Liver (tissue), 8 donors: ENCODE measurements at regions not wholly inside any gene's neighbourhood (a gene's known extent, or its start where the extent isn't known, plus 50 kb on each side); places are given as distances from the start of the nearest gene placed in this dataset.

ENCODE experiments used
- DNase-seq: peaks from one replicate; pipeline ENCODE4 v3.0.0-alpha.2; 2017; ENCODE audit warnings: low spot score
- H3K27ac ChIP-seq, 2 donors: one replicate each; pipeline ENCODE4 v1.7.0; 2013; ENCODE audit warnings: inconsistent platforms in 2 of 2, low read length in 2 of 2, control low read depth in 1 of 2, low read depth in 1 of 2, mild to moderate bottlenecking in 1 of 2
- H3K27me3 ChIP-seq, 4 donors: one replicate each; pipeline versions ENCODE4 v1.6.1 to v1.7.0; 2013; ENCODE audit warnings: low read length in 3 of 4, inconsistent platforms in 1 of 4, mild to moderate bottlenecking in 1 of 4, moderate library complexity in 1 of 4; ENCODE audit not compliant: control insufficient read depth in 4 of 4, insufficient read depth in 4 of 4
- H3K36me3 ChIP-seq, 4 donors: one replicate each; pipeline versions ENCODE4 v1.6.1 to v1.7.0; 2013; ENCODE audit warnings: low read length in 3 of 4, mild to moderate bottlenecking in 3 of 4, low read depth in 1 of 4, moderate library complexity in 1 of 4; ENCODE audit not compliant: control insufficient read depth in 4 of 4, insufficient read depth in 3 of 4
- H3K4me1 ChIP-seq, 4 donors: one replicate each; pipeline versions ENCODE4 v1.6.1 to v1.7.0; 2013; ENCODE audit warnings: low read length in 3 of 4, mild to moderate bottlenecking in 3 of 4, moderate library complexity in 1 of 4; ENCODE audit not compliant: control insufficient read depth in 4 of 4, insufficient read depth in 4 of 4
- H3K4me3 ChIP-seq, 3 donors: one replicate each; pipeline versions ENCODE4 v1.6.1 to v1.7.0; 2013; ENCODE audit warnings: low read length in 3 of 3, control low read depth in 1 of 3, low read depth in 1 of 3, mild to moderate bottlenecking in 1 of 3
- H3K9ac ChIP-seq, 2 donors: one replicate each; pipeline ENCODE4 v1.7.0; 2013; ENCODE audit warnings: low read length in 2 of 2, mild to moderate bottlenecking in 2 of 2, moderate library complexity in 2 of 2, control low read depth in 1 of 2, low read depth in 1 of 2
- H3K9me3 ChIP-seq, 4 donors: one replicate each; pipeline versions ENCODE4 v1.6.1 to v1.7.0; 2013; ENCODE audit warnings: low read length in 3 of 4; ENCODE audit not compliant: control insufficient read depth in 4 of 4
- EGR1 ChIP-seq, 2 donors: IDR thresholded peaks; 2 replicates each; pipeline ENCODE4 v1.6.1; 2016 to 2018; ENCODE audit warnings: antibody characterized with exemption in 2 of 2, low read depth in 2 of 2
- FOXA1 ChIP-seq: IDR thresholded peaks from 2 replicates; pipeline ENCODE4 v1.6.1; 2016; ENCODE audit warnings: antibody characterized with exemption
- FOXA2 ChIP-seq: IDR thresholded peaks from 2 replicates; pipeline ENCODE4 v1.6.1; 2016; ENCODE audit warnings: antibody characterized with exemption
- GABPA ChIP-seq, 2 donors: IDR thresholded peaks in 1 of 2; conservative IDR thresholded peaks in 1 of 2; 2 replicates each; pipeline ENCODE4 v1.6.1; 2016; ENCODE audit warnings: antibody characterized with exemption in 2 of 2, mild to moderate bottlenecking in 1 of 2, moderate library complexity in 1 of 2
- HNF4A ChIP-seq, 2 donors: conservative IDR thresholded peaks; 2 replicates each; pipeline ENCODE4 v1.6.1; 2016; ENCODE audit warnings: antibody characterized with exemption in 2 of 2, mild to moderate bottlenecking in 2 of 2
- HNF4G ChIP-seq: IDR thresholded peaks from 2 replicates; pipeline ENCODE4 v1.6.1; 2016; ENCODE audit warnings: antibody characterized with exemption
- JUND ChIP-seq, 2 donors: IDR thresholded peaks; 2 replicates each; pipeline ENCODE4 v1.6.1; 2016; ENCODE audit warnings: antibody characterized with exemption in 2 of 2
- NR2F2 ChIP-seq: IDR thresholded peaks from 2 replicates; pipeline ENCODE4 v1.6.1; 2016; ENCODE audit warnings: antibody characterized with exemption
- RAD21 ChIP-seq, 2 donors: IDR thresholded peaks; 2 replicates each; pipeline ENCODE4 v1.6.1; 2016; ENCODE audit warnings: antibody characterized with exemption in 2 of 2, mild to moderate bottlenecking in 2 of 2
- RXRA ChIP-seq, 2 donors: IDR thresholded peaks; 2 replicates each; pipeline ENCODE4 v1.6.1; 2017 to 2018; ENCODE audit warnings: antibody characterized with exemption in 2 of 2, mild to moderate bottlenecking in 1 of 2
- SP1 ChIP-seq: IDR thresholded peaks from 2 replicates; pipeline ENCODE4 v1.6.1; 2018; ENCODE audit warnings: antibody characterized with exemption, mild to moderate bottlenecking
- TAF1 ChIP-seq: conservative IDR thresholded peaks from 2 replicates; pipeline ENCODE4 v1.6.1; 2016; ENCODE audit warnings: antibody characterized with exemption, mild to moderate bottlenecking
- YY1 ChIP-seq: IDR thresholded peaks from 2 replicates; pipeline ENCODE4 v1.6.1; 2016; ENCODE audit warnings: antibody characterized with exemption, mild to moderate bottlenecking
- WGBS: extraction: QIAGEN DNeasy Blood & Tissue Kit; methylation state at CpG from one replicate; pipeline ENCODE4 v1.1.7; 2013; 5-methylcytosine and 5-hydroxymethylcytosine counted together
- TF ChIP-seq, protein P1 (sequence below): IDR thresholded peaks from 2 replicates; pipeline ENCODE4 v1.6.1; 2016; ENCODE audit warnings: antibody characterized with exemption
- TF ChIP-seq, protein P2 (sequence below): IDR thresholded peaks from 2 replicates; pipeline ENCODE4 v1.6.1; 2016; ENCODE audit warnings: antibody characterized with exemption, mild to moderate bottlenecking
- TF ChIP-seq, protein P3 (sequence below): IDR thresholded peaks from 2 replicates; pipeline ENCODE4 v1.6.1; 2016; ENCODE audit warnings: antibody characterized with exemption
- TF ChIP-seq, protein P4 (sequence below): fragments of 150-350 bp; IDR thresholded peaks from 2 replicates; pipeline ENCODE4 v1.5.1; 2017; ENCODE audit warnings: improper control_type of control experiment, low read depth, low read length; ENCODE audit not compliant: missing input control
- TF ChIP-seq, protein P5 (sequence below): IDR thresholded peaks from 2 replicates; pipeline ENCODE4 v1.6.1; 2016; ENCODE audit warnings: antibody characterized with exemption
- donor health status: healthy.
- donor health status: healthy.
- donor health status: healthy.
- donor health status: healthy.
- donor health status: healthy.

DNA sequence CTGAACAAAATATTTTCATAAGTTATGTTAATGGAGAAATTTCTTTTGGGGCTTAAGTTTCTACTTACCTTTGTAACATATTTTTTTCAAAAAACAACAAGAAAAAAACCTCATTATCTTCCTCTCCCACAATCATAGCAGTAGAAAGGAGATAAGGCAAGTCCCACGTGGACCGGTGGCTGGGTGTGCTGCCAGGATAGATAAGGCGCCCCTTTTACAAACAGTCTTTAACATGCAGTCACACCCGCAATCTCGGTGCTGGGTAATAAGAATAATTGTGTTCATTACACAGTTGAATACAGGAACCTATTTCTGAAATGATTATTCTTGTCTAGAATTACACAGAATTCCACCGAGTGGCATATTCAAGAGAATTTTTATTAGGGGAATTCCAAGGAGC lies 1202.3 kb downstream of the UQCRFS1 start:
- DNase-seq, result no peak
- no peaks in the 10 kb centered on the region for H3K9me3 ChIP-seq
- 37% methylated on average over 6 of the region's 6 CpGs for WGBS
- no peak overlapping the region for H3K4me3 ChIP-seq
- H3K36me3 ChIP-seq, result no peaks in the 10 kb centered on the region
- TF ChIP-seq FOXA1 (no peak), NR2F2 (no peak)
- H3K4me1 ChIP-seq, result no peaks in the 10 kb centered on the region
- no peak overlapping the region for H3K9ac ChIP-seq
- H3K27me3 ChIP-seq, result peaks cover 0 to 3% (median 0%) of the 10 kb centered on the region in 4 donors
- no peak overlapping the region for H3K27ac ChIP-seq

DNA sequence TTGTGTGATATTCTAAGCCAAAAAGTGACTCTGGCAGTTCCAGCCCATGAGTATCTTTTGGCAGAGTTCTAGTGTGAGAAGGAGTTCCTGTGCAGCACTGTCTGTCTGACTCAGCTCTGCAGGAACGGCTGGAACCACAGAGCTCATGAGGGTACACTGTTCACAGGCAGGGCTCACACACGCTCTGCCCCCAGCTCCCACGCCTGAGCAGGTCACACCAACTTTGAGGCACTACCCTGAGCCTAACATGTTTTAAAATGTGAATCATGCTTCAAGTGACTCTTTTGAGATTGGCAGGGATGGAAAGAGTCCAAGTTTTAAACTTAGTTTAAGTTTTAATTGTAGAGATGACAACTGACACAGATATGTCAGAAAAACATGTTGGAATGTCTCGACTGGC lies 1203.3 kb downstream of the UQCRFS1 start:
- no peaks in the 10 kb centered on the region for H3K36me3 ChIP-seq
- no peaks in the 10 kb centered on the region for H3K9me3 ChIP-seq
- no peak overlapping the region for H3K9ac ChIP-seq
- H3K4me3 ChIP-seq, result no peak overlapping the region
- TF ChIP-seq RXRA (IDR thresholded peaks at IDR 0.05) (no peak), FOXA1 (no peak)
- H3K27me3 ChIP-seq, result peaks cover 0 to 3% (median 0%) of the 10 kb centered on the region in 4 donors
- H3K4me1 ChIP-seq, result no peaks in the 10 kb centered on the region
- DNase-seq, result no peak
- H3K27ac ChIP-seq, result no peak overlapping the region
- WGBS, result 65% methylated on average over 4 of the region's 4 CpGs

DNA sequence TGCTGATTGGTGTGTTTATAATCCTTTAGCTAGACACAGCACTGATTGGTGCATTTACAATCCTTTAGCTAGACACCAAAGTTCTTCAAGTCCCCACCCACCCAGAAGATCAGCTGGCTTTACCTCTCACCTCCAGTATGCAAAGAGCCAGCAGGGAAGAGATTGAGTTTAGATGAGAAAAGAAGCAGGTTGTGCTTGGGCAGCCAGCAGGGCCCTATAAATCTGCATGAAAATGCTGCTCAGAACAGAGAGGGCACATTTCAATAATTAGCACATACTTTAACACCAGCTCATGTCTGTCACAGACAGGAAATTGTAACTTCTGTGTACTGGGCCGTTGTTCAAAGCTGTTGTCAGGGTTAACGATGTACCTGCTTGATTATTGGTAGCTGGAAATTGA lies 1204.3 kb downstream of the UQCRFS1 start:
- WGBS, result 70% methylated on average over 2 of the region's 2 CpGs
- Histone ChIP-seq H3K9me3 (no peaks in the 10 kb centered on the region), H3K27me3 (peaks cover 0 to 3% (median 0%) of the 10 kb centered on the region in 4 donors), H3K4me1 (no peaks in the 10 kb centered on the region), H3K4me3 (no peak overlapping the region), H3K36me3 (no peaks in the 10 kb centered on the region), H3K27ac (no peak overlapping the region), H3K9ac (no peak overlapping the region)
- TF ChIP-seq TAF1 (no peak), JUND (IDR thresholded peaks at IDR 0.05) (no peak), HNF4A (conservative IDR thresholded peaks at IDR 0.05) (no peak), NR2F2 (no peak), FOXA1 (no peak), SP1 (no peak), RXRA (IDR thresholded peaks at IDR 0.05) (no peak), FOXA2 (no peak), GABPA (IDR thresholded peaks at IDR 0.05 in 1 of 2, conservative IDR thresholded peaks at IDR 0.05 in 1 of 2) (no peak), YY1 (no peak), EGR1 (IDR thresholded peaks at IDR 0.05; ENCODE audit: low read depth in 2 of 2) (no peak), RAD21 (IDR thresholded peaks at IDR 0.05) (no peak), HNF4G (no peak)
- TF ChIP-seq, protein P1, sequence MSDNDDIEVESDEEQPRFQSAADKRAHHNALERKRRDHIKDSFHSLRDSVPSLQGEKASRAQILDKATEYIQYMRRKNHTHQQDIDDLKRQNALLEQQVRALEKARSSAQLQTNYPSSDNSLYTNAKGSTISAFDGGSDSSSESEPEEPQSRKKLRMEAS, result no peak
- TF ChIP-seq, protein P2, sequence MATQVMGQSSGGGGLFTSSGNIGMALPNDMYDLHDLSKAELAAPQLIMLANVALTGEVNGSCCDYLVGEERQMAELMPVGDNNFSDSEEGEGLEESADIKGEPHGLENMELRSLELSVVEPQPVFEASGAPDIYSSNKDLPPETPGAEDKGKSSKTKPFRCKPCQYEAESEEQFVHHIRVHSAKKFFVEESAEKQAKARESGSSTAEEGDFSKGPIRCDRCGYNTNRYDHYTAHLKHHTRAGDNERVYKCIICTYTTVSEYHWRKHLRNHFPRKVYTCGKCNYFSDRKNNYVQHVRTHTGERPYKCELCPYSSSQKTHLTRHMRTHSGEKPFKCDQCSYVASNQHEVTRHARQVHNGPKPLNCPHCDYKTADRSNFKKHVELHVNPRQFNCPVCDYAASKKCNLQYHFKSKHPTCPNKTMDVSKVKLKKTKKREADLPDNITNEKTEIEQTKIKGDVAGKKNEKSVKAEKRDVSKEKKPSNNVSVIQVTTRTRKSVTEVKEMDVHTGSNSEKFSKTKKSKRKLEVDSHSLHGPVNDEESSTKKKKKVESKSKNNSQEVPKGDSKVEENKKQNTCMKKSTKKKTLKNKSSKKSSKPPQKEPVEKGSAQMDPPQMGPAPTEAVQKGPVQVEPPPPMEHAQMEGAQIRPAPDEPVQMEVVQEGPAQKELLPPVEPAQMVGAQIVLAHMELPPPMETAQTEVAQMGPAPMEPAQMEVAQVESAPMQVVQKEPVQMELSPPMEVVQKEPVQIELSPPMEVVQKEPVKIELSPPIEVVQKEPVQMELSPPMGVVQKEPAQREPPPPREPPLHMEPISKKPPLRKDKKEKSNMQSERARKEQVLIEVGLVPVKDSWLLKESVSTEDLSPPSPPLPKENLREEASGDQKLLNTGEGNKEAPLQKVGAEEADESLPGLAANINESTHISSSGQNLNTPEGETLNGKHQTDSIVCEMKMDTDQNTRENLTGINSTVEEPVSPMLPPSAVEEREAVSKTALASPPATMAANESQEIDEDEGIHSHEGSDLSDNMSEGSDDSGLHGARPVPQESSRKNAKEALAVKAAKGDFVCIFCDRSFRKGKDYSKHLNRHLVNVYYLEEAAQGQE, result no peak
- TF ChIP-seq, protein P3, sequence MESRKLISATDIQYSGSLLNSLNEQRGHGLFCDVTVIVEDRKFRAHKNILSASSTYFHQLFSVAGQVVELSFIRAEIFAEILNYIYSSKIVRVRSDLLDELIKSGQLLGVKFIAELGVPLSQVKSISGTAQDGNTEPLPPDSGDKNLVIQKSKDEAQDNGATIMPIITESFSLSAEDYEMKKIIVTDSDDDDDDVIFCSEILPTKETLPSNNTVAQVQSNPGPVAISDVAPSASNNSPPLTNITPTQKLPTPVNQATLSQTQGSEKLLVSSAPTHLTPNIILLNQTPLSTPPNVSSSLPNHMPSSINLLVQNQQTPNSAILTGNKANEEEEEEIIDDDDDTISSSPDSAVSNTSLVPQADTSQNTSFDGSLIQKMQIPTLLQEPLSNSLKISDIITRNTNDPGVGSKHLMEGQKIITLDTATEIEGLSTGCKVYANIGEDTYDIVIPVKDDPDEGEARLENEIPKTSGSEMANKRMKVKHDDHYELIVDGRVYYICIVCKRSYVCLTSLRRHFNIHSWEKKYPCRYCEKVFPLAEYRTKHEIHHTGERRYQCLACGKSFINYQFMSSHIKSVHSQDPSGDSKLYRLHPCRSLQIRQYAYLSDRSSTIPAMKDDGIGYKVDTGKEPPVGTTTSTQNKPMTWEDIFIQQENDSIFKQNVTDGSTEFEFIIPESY, result no peak
- TF ChIP-seq, protein P4, sequence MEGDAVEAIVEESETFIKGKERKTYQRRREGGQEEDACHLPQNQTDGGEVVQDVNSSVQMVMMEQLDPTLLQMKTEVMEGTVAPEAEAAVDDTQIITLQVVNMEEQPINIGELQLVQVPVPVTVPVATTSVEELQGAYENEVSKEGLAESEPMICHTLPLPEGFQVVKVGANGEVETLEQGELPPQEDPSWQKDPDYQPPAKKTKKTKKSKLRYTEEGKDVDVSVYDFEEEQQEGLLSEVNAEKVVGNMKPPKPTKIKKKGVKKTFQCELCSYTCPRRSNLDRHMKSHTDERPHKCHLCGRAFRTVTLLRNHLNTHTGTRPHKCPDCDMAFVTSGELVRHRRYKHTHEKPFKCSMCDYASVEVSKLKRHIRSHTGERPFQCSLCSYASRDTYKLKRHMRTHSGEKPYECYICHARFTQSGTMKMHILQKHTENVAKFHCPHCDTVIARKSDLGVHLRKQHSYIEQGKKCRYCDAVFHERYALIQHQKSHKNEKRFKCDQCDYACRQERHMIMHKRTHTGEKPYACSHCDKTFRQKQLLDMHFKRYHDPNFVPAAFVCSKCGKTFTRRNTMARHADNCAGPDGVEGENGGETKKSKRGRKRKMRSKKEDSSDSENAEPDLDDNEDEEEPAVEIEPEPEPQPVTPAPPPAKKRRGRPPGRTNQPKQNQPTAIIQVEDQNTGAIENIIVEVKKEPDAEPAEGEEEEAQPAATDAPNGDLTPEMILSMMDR, result no peak
- TF ChIP-seq, protein P5, sequence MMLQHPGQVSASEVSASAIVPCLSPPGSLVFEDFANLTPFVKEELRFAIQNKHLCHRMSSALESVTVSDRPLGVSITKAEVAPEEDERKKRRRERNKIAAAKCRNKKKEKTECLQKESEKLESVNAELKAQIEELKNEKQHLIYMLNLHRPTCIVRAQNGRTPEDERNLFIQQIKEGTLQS, result no peak
- DNase-seq, result no peak
